ENCODE measurements at regions not wholly inside any gene's neighbourhood (a gene's known extent, or its start where the extent isn't known, plus 50 kb on each side); places are given as distances from the start of the nearest gene placed in this dataset.

GRCh38 chr9:25119041-25119440 lies 559.2 kb downstream of the TUSC1 start:
- TF ChIP-seq CTCF (IDR thresholded peaks at IDR 0.05) (no peak), POLR2A (IDR thresholded peaks at IDR 0.05) (no peak)
